Fibroblast of the aortic adventitia (primary cell): ENCODE measurements at regions not wholly inside any gene's neighbourhood (a gene's known extent, or its start where the extent isn't known, plus 50 kb on each side); places are given as distances from the start of the nearest gene placed in this dataset.
A peak's percentile ranks its signal among the peaks of the same experiment; 100 is the strongest.

Experiments used
- DNase-seq: peaks from one replicate; pipeline ENCODE4 v3.0.0-alpha.2; 2010; ENCODE audit warnings: low read depth
- H3K4me3 ChIP-seq: 2 replicates; pipeline ENCODE4 v1.5.1; 2011; ENCODE audit warnings: low read depth, mild to moderate bottlenecking, control low read depth, low read length, moderate library complexity
- TF ChIP-seq, protein P1 (sequence below): IDR thresholded peaks from 2 replicates; pipeline ENCODE4 v1.5.1; 2011; ENCODE audit warnings: mild to moderate bottlenecking, low read length, control low read depth, inconsistent platforms; ENCODE audit not compliant: insufficient read depth

DNA sequence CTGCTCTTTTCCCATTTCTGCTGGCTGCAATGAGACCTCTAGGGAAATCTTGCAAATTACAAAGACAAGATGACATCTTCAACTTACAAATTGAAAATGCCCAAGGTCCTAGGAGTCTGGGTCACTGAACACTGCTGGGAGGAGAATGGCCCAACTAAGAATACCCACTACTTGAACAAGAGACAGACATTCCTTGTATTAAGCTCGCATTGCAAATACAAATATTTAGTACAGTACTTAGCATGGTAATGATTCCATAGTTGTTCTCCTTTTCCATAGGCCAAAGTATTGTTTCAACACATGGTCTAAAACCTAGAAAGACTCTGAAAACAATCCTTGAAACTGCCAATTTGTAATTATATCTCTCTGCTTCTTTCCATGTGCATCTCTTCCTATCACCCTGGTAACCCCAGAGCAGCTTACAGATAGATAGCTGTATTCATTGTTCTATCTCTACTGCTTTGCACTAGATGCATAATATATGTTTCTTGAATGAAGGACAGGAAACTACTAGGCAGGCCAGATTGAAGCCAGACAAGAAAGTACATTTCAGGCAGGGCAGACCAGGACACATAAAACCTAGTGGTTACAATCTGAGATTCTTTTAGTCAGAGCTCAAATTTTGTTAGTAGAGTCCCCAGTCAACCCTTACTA, 1545.7 kb upstream of the TENM4 start:
- H3K4me3 ChIP-seq = no peak overlapping the region
- no peak for DNase-seq
- TF ChIP-seq, protein P1, sequence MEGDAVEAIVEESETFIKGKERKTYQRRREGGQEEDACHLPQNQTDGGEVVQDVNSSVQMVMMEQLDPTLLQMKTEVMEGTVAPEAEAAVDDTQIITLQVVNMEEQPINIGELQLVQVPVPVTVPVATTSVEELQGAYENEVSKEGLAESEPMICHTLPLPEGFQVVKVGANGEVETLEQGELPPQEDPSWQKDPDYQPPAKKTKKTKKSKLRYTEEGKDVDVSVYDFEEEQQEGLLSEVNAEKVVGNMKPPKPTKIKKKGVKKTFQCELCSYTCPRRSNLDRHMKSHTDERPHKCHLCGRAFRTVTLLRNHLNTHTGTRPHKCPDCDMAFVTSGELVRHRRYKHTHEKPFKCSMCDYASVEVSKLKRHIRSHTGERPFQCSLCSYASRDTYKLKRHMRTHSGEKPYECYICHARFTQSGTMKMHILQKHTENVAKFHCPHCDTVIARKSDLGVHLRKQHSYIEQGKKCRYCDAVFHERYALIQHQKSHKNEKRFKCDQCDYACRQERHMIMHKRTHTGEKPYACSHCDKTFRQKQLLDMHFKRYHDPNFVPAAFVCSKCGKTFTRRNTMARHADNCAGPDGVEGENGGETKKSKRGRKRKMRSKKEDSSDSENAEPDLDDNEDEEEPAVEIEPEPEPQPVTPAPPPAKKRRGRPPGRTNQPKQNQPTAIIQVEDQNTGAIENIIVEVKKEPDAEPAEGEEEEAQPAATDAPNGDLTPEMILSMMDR = no peak

DNA sequence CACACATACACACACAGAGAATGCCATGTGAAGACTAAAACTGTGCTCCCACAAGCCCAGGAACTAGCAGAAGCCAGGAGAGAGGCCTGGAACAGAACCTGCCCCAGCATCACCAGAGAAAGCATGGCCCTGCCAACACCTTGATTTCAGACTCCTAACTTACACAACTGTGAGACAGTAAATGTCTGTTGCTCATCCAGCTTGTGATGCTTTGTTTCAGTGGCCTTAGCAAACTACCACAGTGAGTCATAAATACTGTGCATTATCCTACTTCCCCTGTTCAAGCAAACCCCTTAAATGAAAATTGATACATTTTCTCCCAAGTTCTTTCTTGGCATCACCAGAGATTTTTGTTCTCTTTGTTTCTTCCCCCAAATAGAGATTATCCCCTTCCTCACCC, 1539.4 kb upstream of the TENM4 start:
- TF ChIP-seq, protein P1 = no peak
- DNase-seq = peak; percentile 6
- H3K4me3 ChIP-seq = no peak overlapping the region

DNA sequence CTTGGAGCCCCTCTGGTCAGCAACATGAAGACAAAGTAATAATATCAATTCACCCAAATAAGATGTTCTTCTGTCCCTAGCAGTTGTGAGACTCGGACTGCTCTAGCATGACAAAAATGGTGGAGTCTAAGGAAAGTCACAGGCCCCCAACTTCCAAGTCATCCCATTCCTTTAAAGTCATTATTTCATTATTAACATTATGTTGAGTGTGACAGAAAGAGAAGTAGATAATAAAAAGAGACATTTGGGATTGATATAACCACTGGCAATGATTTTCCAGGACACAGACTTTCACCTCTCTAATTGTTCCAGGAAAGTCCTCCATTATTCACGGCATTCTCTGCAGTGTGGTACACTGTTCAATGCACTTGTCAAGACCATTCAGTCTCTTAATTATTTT, 1533.0 kb upstream of the TENM4 start:
- no peak overlapping the region for H3K4me3 ChIP-seq
- TF ChIP-seq, protein P1 = no peak
- no peak for DNase-seq

DNA sequence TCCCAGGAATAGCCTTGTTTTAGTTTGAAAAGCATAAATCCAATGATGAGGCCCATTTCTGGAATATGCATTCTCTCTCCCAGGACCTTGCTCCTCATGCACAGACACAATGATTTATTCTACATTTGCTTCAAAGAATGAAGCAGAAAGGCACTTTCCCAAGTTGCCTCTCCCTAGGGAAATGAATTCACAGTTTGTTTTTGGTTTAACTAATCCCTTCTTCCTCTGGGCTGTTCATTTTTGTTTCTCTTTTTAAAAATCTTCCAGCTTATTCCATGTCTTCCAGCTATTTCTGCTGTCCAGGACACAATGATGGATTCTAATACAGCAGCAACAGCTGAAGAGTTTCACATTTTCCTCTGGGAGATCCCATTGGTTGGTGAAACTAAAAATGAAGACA, 1529.2 kb upstream of the TENM4 start:
- H3K4me3 ChIP-seq = no peak overlapping the region
- TF ChIP-seq, protein P1 = no peak
- peak; percentile 32 for DNase-seq

DNA sequence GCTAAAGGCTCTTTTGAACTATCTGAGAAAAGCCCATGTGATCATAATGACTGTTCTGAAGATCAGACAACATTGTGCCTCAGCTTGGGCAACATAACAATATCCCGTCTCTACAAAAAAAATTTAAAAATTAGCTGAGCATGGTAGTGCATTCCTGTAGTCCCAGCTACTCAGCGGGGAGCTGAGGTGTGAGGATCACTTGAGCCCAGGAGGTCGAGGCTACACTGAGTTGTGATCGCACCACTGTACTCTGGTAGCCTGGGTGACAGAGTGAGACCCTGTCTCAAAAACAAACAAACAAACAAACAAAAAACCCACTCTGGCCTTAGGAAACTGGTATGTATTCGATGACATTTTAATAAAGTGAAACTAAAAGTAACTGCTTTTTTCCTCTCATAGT, 1526.8 kb upstream of the TENM4 start:
- no peak overlapping the region for H3K4me3 ChIP-seq
- TF ChIP-seq, protein P1 = no peak
- no peak for DNase-seq

DNA sequence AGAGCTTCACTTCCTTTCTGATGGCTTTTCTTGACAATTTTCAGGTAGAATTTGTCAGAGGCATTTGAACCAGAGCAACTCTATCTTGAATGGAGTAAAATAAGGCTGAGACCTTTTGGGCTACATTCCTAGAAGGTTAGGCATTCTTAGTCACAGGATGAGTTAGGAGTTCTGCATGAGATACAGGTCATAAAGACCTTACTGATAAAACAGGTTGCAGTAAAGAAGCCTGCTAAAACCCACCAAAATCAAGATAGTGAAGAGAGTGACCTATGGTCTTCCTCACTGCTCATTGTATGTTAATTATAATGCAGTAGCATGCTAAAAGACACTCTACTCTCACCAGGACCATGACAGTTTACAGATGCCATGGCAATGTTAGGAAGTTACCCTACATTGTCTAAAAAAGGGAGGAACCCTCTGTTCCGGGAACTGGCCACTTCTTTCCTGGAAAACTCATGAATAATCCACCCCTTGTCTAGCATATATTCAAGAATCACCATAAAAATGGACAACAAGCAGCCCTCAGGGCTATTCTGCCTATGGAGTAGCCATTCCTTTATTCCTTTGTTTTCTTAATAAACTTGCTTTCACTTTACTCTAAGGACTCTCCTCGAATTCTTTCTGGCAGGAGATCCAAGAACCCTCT, 1519.7 kb upstream of the TENM4 start:
- no peak overlapping the region for H3K4me3 ChIP-seq
- TF ChIP-seq, protein P1 = no peak

More for the DNA sequence above, 1519.7 kb upstream of the TENM4 start:
- DNase-seq = no peak
